D721Med (cell line): ENCODE measurements at regions not wholly inside any gene's neighbourhood (a gene's known extent, or its start where the extent isn't known, plus 50 kb on each side); places are given as distances from the start of the nearest gene placed in this dataset.

Experiments used
- DNase-seq: peaks from one replicate; pipeline ENCODE4 v3.0.0; 2011; ENCODE audit warnings: low spot score; ENCODE audit not compliant: insufficient read length
- FAIRE-seq: peaks from 2 replicates; lab custom pipeline; 2011; peaks lifted over from hg19 to GRCh38; lab: Jason Lieb, UNC
- TF ChIP-seq, protein P1 (sequence below): IDR thresholded peaks from 2 replicates; pipeline ENCODE4 v1.5.1; 2012; ENCODE audit warnings: mild to moderate bottlenecking, control low read depth; ENCODE audit not compliant: insufficient read depth; ENCODE audit errors: missing control alignments

DNA sequence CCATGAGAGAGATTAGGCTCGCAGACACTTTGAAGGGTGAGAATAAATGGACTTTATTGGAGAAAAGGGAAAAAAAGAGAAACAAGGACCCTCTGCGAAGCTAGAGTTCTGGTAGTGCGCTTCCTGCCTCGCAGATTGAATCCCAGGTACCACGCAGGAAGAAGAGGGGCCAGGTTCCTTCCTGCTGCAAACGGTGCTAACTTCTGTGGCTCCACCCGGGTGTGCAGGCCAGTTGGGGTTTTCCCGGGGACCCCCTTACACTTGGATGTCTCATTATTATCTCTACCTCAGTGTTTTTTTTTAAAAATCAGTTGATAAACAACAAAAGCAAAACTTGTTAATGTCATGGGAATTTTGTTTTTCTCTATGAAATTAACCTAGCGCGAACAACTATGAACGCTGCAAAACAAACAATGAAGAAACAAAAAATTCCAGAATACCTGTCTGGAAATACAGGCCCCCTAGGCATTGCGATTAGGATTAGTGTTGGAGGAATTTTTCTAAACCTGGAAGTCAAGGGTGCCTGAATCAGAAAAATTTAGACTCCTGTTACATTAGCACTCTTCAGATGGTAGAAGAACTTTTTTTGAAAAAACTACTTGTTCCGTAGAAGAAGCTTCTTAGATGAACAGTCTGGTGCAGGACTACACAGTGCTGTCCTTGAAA is 414.5 kb downstream of the MAN2A1 start:
- no peak for FAIRE-seq
- DNase-seq: no peak
- TF ChIP-seq, protein P1, sequence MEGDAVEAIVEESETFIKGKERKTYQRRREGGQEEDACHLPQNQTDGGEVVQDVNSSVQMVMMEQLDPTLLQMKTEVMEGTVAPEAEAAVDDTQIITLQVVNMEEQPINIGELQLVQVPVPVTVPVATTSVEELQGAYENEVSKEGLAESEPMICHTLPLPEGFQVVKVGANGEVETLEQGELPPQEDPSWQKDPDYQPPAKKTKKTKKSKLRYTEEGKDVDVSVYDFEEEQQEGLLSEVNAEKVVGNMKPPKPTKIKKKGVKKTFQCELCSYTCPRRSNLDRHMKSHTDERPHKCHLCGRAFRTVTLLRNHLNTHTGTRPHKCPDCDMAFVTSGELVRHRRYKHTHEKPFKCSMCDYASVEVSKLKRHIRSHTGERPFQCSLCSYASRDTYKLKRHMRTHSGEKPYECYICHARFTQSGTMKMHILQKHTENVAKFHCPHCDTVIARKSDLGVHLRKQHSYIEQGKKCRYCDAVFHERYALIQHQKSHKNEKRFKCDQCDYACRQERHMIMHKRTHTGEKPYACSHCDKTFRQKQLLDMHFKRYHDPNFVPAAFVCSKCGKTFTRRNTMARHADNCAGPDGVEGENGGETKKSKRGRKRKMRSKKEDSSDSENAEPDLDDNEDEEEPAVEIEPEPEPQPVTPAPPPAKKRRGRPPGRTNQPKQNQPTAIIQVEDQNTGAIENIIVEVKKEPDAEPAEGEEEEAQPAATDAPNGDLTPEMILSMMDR: no peak

DNA sequence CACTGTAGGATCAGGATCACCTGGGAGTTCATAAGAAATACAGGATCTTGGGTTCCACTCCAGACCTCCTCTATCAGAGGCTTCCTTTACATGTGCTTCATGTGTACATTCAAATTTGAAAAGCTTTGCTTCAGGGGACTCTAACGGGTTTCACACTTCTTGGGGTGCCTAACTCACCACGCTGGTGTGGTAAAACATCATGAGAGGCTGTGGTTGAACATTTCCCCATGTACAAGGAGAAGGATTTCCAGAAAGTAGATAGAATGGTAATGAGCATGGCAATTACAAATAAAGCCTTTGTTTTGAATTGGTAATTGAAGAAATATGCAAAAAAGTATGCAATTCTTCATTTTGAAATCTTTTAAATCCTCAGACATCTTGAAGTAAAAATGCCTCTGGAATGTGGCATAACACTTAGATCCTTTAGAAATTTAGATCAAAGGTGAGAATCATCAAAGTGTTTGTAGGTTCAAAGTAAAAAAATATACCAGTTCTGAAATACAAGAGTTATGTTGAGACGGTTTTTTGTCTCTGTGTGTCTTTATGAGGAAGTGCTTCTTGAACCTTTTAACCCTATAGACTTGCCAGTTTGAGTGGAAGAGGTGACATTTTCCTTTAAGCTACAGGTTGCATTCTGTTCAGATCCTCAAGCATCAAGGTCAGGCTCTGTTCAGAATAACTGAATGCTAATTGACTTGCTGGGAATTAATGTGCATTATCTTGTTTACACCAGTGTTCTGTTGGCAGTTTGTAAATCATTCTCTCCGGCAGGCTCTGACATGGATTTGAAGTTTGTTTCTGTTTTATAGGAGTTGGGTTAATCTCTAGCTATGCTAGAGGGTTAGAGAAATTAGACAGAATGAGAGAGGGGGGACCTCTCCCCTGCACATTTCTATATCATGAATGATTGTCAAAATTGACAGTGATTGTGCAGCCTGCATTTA is 415.3 kb downstream of the MAN2A1 start:
- FAIRE-seq (no peak), DNase-seq (no peak)
- TF ChIP-seq, protein P1: no peak

- FAIRE-seq (no peak), DNase-seq (no peak)
- TF ChIP-seq, protein P1: no peak
These were observed 416.0 kb downstream of the MAN2A1 start for GRCh38 chr5:110105692-110106091.

GRCh38 chr5:110106750-110107149 is 417.0 kb downstream of the MAN2A1 start:
- FAIRE-seq: no peak
- no peak for DNase-seq
- TF ChIP-seq, protein P1: no peak

GRCh38 chr5:110108520-110108919 is 418.8 kb downstream of the MAN2A1 start:
- FAIRE-seq (no peak), DNase-seq (no peak)
- TF ChIP-seq, protein P1: no peak

DNA sequence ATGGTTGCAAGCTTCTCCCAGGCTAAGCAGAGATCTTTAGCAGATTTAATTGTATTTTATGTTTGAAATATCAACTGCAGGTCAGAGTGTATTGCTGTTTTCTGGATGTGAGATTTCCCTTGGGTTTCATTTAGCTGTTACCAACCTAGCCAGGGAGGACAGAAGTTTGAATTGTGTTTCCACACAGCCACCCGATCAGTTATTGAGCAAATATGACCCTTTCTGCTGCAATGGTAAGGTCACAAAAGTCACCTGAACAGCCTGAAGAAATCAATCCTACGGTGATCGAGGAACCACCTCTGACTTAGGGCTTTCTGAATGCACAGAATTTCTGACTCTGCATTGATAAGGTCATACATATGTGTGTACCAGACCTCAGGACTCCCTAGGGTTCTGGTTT is 419.9 kb downstream of the MAN2A1 start:
- FAIRE-seq (no peak), DNase-seq (no peak)
- TF ChIP-seq, protein P1: no peak
